ENCODE measurements at regions not wholly inside any gene's neighbourhood (a gene's known extent, or its start where the extent isn't known, plus 50 kb on each side); places are given as distances from the start of the nearest gene placed in this dataset.

GRCh38 chr7:89943525-89944050, 210.7 kb upstream of the STEAP1 start:
- no peak for TF ChIP-seq POLR2A (IDR thresholded peaks at IDR 0.05; ENCODE audit: low read depth, low read length)
- no peak for TF ChIP-seq POLR2AphosphoS5 (IDR thresholded peaks at IDR 0.05; ENCODE audit: low read depth, low read length)

Data from GM12892 (cell line).